Mucosa of descending colon (tissue), 3 donors: ENCODE measurements at regions not wholly inside any gene's neighbourhood (a gene's known extent, or its start where the extent isn't known, plus 50 kb on each side); places are given as distances from the start of the nearest gene placed in this dataset.
"Not testable (repeated sequence)": the region's sequence is repeated elsewhere in the genome, so short reads cannot be mapped to it uniquely, and the experiment has no call there.

ENCODE experiments used
- ATAC-seq: fragments of 200-7000 bp; cut with Tn5 transposase; one replicate; pipeline ENCODE4 v1.9.1; 2020; ENCODE audit warnings: mild to moderate bottlenecking, moderate library complexity
- DNase-seq, 3 donors: peaks; one replicate each; pipeline ENCODE4 v3.0.0-alpha.2; 2020
- H3K36me3 ChIP-seq: fragments of 200-600 bp; one replicate; pipeline ENCODE4 v1.8.0; 2021; ENCODE audit warnings: low read depth, mild to moderate bottlenecking
- H3K4me1 ChIP-seq: fragments of 200-600 bp; one replicate; pipeline ENCODE4 v1.8.0; 2021; ENCODE audit warnings: low read depth, mild to moderate bottlenecking
- H3K4me3 ChIP-seq: fragments of 200-600 bp; one replicate; pipeline ENCODE4 v1.8.0; 2021; ENCODE audit warnings: mild to moderate bottlenecking
- H3K9me3 ChIP-seq: fragments of 200-600 bp; one replicate; pipeline ENCODE4 v1.8.0; 2021; ENCODE audit warnings: mild to moderate bottlenecking
- CTCF ChIP-seq: fragments of 200-600 bp; IDR thresholded peaks from one replicate; pipeline ENCODE4 v1.8.0; 2022; ENCODE audit warnings: antibody characterized with exemption, mild to moderate bottlenecking
- intact Hi-C, 2 donors: fragments of 100-400 bp; cut with DNase I in 1 of 2; cut with micrococcal nuclease in 1 of 2; formaldehyde crosslinking; loops; one replicate each; pipeline versions ENCODE4 v1.11.0 to v1.11.1; 2022; cut with DNase I, micrococcal nuclease
- donor health status: DM: no; HTN: no; CAD: no; lungs with moderate emphysema.
- donor health status: DM: no; HTN: no; CAD: no.
- donor health status: DM: no; HTN: yes; CAD: no.

GRCh38 chr12:88814779-88815178 lies 234.5 kb upstream of the KITLG start:
- Histone ChIP-seq H3K36me3 (no peaks in the 10 kb centered on the region), H3K4me1 (no peaks in the 10 kb centered on the region), H3K9me3 (no peaks in the 10 kb centered on the region), H3K4me3 (no peak overlapping the region)
- intact Hi-C loops: no loop called here
- ATAC-seq: no peak
- TF ChIP-seq CTCF: no peak
- no peak for DNase-seq

GRCh38 chr12:88812610-88813009 lies 232.3 kb upstream of the KITLG start:
- Histone ChIP-seq H3K9me3 (no peaks in the 10 kb centered on the region), H3K4me3 (no peak overlapping the region), H3K36me3 (no peaks in the 10 kb centered on the region), H3K4me1 (no peaks in the 10 kb centered on the region)
- ATAC-seq (no peak), DNase-seq (no peak)
- intact Hi-C loops: no loop called here
- TF ChIP-seq CTCF: no peak

- no peak for ATAC-seq
- Histone ChIP-seq H3K9me3 (no peaks in the 10 kb centered on the region), H3K4me3 (no peak overlapping the region), H3K36me3 (no peaks in the 10 kb centered on the region), H3K4me1 (no peaks in the 10 kb centered on the region)
- intact Hi-C loops: no loop called here
- TF ChIP-seq CTCF: no peak
- no peak for DNase-seq
Observed at GRCh38 chr12:88810806-88811205, 230.5 kb upstream of the KITLG start.

GRCh38 chr12:88809841-88810240 lies 229.6 kb upstream of the KITLG start:
- H3K4me3 ChIP-seq, H3K36me3 ChIP-seq, ATAC-seq, DNase-seq, H3K9me3 ChIP-seq, H3K4me1 ChIP-seq, intact Hi-C loops: not testable (repeated sequence)

- ATAC-seq: no peak
- H3K4me1 ChIP-seq: no peaks in the 10 kb centered on the region
Observed at GRCh38 chr12:88805692-88806091, 225.4 kb upstream of the KITLG start.

GRCh38 chr12:88805286-88805685 lies 225.0 kb upstream of the KITLG start:
- no peaks in the 10 kb centered on the region for H3K4me1 ChIP-seq
- intact Hi-C loops: no loop called here
- H3K4me3 ChIP-seq: no peak overlapping the region
- no peaks in the 10 kb centered on the region for H3K36me3 ChIP-seq
- no peak for ATAC-seq
- no peak for TF ChIP-seq CTCF
- H3K9me3 ChIP-seq: no peaks in the 10 kb centered on the region
- DNase-seq: no peak

More at GRCh38 chr12:88805692-88806091, 225.4 kb upstream of the KITLG start:
- Histone ChIP-seq H3K9me3 (no peaks in the 10 kb centered on the region), H3K4me3 (no peak overlapping the region), H3K36me3 (no peaks in the 10 kb centered on the region)
- no peak for DNase-seq
- TF ChIP-seq CTCF: no peak
- intact Hi-C loops: no loop called here
